ENCODE measurements at regions not wholly inside any gene's neighbourhood (a gene's known extent, or its start where the extent isn't known, plus 50 kb on each side); places are given as distances from the start of the nearest gene placed in this dataset.

- WGBS, 2 donors = 80 to 81% methylated on average over 10 to 11 of the region's 11 CpGs
- no peaks in the 10 kb centered on the region for H3K36me3 ChIP-seq
- H3K4me1 ChIP-seq = no peaks in the 10 kb centered on the region
- TF ChIP-seq, protein P1, sequence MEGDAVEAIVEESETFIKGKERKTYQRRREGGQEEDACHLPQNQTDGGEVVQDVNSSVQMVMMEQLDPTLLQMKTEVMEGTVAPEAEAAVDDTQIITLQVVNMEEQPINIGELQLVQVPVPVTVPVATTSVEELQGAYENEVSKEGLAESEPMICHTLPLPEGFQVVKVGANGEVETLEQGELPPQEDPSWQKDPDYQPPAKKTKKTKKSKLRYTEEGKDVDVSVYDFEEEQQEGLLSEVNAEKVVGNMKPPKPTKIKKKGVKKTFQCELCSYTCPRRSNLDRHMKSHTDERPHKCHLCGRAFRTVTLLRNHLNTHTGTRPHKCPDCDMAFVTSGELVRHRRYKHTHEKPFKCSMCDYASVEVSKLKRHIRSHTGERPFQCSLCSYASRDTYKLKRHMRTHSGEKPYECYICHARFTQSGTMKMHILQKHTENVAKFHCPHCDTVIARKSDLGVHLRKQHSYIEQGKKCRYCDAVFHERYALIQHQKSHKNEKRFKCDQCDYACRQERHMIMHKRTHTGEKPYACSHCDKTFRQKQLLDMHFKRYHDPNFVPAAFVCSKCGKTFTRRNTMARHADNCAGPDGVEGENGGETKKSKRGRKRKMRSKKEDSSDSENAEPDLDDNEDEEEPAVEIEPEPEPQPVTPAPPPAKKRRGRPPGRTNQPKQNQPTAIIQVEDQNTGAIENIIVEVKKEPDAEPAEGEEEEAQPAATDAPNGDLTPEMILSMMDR (IDR thresholded peaks at IDR 0.05) = no peak
- no peak for TF ChIP-seq POLR2A (IDR thresholded peaks at IDR 0.05)
- no peaks in the 10 kb centered on the region for H3K27me3 ChIP-seq
- H3K4me3 ChIP-seq (replicated peaks in 1 of 3) = no peak overlapping the region
- H3K9me3 ChIP-seq = no peaks in the 10 kb centered on the region
- H3K27ac ChIP-seq = no peak overlapping the region
- DNase-seq = no peak
- intact Hi-C loops (cut with DNase I) = no loop called here
Measured at GRCh38 chr2:129467012-129467779, 512.3 kb upstream of the RAB6C start.

GRCh38 chr2:129467941-129468340, 511.5 kb upstream of the RAB6C start:
- Histone ChIP-seq H3K4me3 (replicated peaks in 1 of 3) (no peak overlapping the region), H3K4me1 (no peaks in the 10 kb centered on the region), H3K36me3 (no peaks in the 10 kb centered on the region), H3K27ac (no peak overlapping the region), H3K9me3 (no peaks in the 10 kb centered on the region), H3K27me3 (no peaks in the 10 kb centered on the region)
- TF ChIP-seq POLR2A (IDR thresholded peaks at IDR 0.05) = no peak
- TF ChIP-seq, protein P1 (IDR thresholded peaks at IDR 0.05) = no peak
- WGBS, 2 donors = 78 to 89% methylated on average over 3 of the region's 3 CpGs
- no peak for DNase-seq
- intact Hi-C loops (cut with DNase I) = no loop called here

- Histone ChIP-seq H3K27ac (no peak overlapping the region), H3K36me3 (no peaks in the 10 kb centered on the region), H3K9me3 (no peaks in the 10 kb centered on the region), H3K4me3 (replicated peaks in 1 of 3) (no peak overlapping the region), H3K4me1 (no peaks in the 10 kb centered on the region), H3K27me3 (no peaks in the 10 kb centered on the region)
- TF ChIP-seq, protein P1 (IDR thresholded peaks at IDR 0.05) = no peak
- TF ChIP-seq POLR2A (IDR thresholded peaks at IDR 0.05) = no peak
- no peak for DNase-seq
- intact Hi-C loops (cut with DNase I) = no loop called here
- 88 to 90% methylated on average over 5 of the region's 5 CpGs for WGBS, 2 donors
Measured at GRCh38 chr2:129468879-129469278, 510.6 kb upstream of the RAB6C start.

DNA sequence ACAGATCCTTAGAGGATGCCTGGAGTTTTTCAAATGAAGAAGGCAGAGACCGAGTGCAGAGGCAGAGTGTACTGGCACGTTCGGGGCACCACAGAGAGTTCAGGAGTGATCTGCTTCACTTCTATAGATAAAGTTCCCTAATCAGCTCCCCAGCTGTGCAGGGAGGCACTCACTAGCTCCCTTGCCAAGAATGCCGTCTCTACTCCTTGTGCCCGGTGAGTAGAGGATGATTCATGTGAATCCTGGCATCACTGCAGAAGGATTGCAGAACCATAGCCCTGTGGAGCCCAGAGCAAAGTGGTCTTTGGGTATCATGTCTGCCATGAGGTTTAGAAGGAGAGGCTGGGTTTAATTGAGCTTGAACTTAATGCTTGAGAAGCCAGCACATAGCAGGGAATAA, 510.1 kb upstream of the RAB6C start:
- intact Hi-C loops (cut with DNase I) = no loop called here
- Histone ChIP-seq H3K4me3 (replicated peaks in 1 of 3) (no peak overlapping the region), H3K27ac (no peak overlapping the region), H3K27me3 (no peaks in the 10 kb centered on the region), H3K4me1 (no peaks in the 10 kb centered on the region), H3K36me3 (no peaks in the 10 kb centered on the region), H3K9me3 (no peaks in the 10 kb centered on the region)
- 77 to 85% methylated on average over 5 of the region's 5 CpGs for WGBS, 2 donors
- TF ChIP-seq, protein P1 (IDR thresholded peaks at IDR 0.05) = no peak
- no peak for TF ChIP-seq POLR2A (IDR thresholded peaks at IDR 0.05)
- no peak for DNase-seq

DNA sequence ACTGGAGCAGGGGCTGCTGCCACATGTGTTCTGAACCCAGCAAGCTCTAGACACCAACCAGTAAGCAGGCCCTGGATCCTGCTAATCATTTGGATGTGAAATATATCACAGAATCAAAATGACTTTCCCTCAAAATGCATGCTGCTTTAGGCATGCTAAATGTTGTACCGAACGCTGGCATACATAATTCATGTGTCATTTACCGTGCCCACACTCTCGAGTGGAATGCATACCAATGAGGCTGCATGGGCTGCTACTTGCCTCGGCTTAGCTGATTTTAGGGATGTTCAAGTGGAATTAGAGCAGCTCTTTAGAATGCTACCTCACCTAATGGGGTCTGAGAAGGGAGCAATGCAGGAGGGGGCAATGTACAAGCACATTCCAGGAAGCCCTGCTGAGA, 509.6 kb upstream of the RAB6C start:
- TF ChIP-seq POLR2A (IDR thresholded peaks at IDR 0.05) = no peak
- TF ChIP-seq, protein P1 (IDR thresholded peaks at IDR 0.05) = no peak
- Histone ChIP-seq H3K36me3 (no peaks in the 10 kb centered on the region), H3K4me1 (no peaks in the 10 kb centered on the region), H3K27me3 (no peaks in the 10 kb centered on the region), H3K4me3 (replicated peaks in 1 of 3) (no peak overlapping the region), H3K27ac (no peak overlapping the region), H3K9me3 (no peaks in the 10 kb centered on the region)
- no peak for DNase-seq
- 48 to 65% methylated on average over 5 of the region's 5 CpGs for WGBS, 2 donors
- intact Hi-C loops (cut with DNase I) = no loop called here

Measured in thyroid gland (tissue), 4 donors.